ENCODE measurements at regions not wholly inside any gene's neighbourhood (a gene's known extent, or its start where the extent isn't known, plus 50 kb on each side); places are given as distances from the start of the nearest gene placed in this dataset.

DNA sequence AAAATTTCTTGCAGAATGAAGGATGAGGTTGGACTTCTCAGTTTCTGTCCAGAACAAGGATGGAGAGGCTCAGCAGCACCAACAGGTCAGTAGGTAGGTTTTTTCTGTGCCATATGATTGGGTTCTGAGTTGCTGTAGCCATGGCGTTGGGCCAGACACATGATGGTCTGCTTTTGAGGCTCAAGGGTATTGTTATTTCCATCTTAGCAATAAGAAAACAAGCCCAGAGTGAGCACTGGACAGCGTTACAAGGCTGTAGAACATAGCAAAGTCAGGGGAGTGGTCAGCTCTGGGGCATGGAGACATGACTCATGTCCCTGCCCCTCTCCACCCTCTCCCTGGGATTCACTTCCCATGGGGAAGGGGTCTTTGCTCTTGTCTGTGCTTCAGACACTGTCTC lies 137.6 kb upstream of the TOPAZ1 start:
- intact Hi-C loops (cut with micrococcal nuclease): no loop called here
- no peaks in the 10 kb centered on the region for H4K20me1 ChIP-seq (ENCODE audit: control insufficient read depth, insufficient read depth, low read length, poor library complexity, severe bottlenecking)
- no peak overlapping the region for H3K27ac Mint-ChIP-seq

DNA sequence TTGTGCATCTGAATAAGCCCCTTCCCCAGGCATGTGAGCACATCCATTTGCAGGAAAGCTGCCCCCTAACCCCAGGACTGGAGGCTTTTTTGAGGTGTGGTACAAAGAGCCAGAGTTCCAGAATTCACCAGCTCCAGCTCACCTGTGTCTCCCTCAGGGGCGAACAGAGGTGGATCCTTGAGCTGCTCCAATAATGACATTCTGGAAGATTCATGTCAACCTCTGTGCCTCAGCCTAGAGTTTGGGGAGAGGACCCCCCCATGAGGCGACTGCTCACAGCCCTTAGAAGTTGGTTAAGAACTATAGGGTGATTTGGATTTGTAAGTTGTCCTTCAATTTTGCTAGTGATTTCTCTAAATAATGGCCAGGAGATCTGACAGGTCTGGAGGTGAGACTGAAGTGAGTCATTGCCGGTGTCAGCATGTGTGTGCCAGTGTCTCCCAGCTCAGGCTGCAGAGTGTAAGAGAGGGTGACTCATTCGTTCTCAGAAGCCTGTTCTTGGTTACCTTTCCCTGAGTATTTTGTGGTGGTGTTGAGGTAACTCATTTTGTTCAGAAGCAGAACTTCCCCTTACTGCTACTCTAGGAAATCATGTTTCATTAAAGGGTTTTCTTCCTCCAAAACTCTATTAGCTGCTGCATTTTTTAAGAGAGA lies 136.9 kb upstream of the TOPAZ1 start:
- Histone ChIP-seq H3K27ac (ENCODE audit: low read length in 2 of 2) (no peak overlapping the region), H3K79me2 (ENCODE audit: control insufficient read depth, insufficient read depth, low read length) (no peaks in the 10 kb centered on the region), H3K9me3 (ENCODE audit: control extremely low read depth in 1 of 3, control insufficient read depth in 2 of 3, insufficient read depth in 1 of 3, low read length in 2 of 3) (no peaks in the 10 kb centered on the region), H2AFZ (ENCODE audit: insufficient read depth, low read depth, low read length, poor library complexity, severe bottlenecking) (no peak overlapping the region), H3K4me1 (ENCODE audit: control insufficient read depth in 2 of 2, insufficient read depth in 2 of 2, low read length in 2 of 2) (peaks cover 0 to 8% of the 10 kb centered on the region in 2 donors), H3K27me3 (replicated peaks in 1 of 4; ENCODE audit: control extremely low read depth in 1 of 4, control insufficient read depth in 3 of 4, insufficient read depth in 4 of 4, low read length in 3 of 4) (peaks cover 0 to 8% (median 0%) of the 10 kb centered on the region in 4 experiments), H4K20me1 (ENCODE audit: control insufficient read depth, insufficient read depth, low read length, poor library complexity, severe bottlenecking) (no peaks in the 10 kb centered on the region), H3K4me2 (replicated peaks; ENCODE audit: low read depth, low read length, poor library complexity, severe bottlenecking) (no peak overlapping the region), H3K36me3 (replicated peaks in 1 of 2; ENCODE audit: control extremely low read depth in 1 of 2, control insufficient read depth in 1 of 2, extremely low read depth in 1 of 2, insufficient read depth in 2 of 2, low read length in 1 of 2) (no peaks in the 10 kb centered on the region), H3K4me3 (ENCODE audit: control extremely low read depth in 1 of 5, extremely low read depth in 1 of 5, insufficient read depth in 1 of 5, low read depth in 2 of 5, low read length in 4 of 5) (no peak overlapping the region), H3K9ac (ENCODE audit: low read length) (no peak overlapping the region)
- H3K27me3 Mint-ChIP-seq: peaks cover 5% of the 10 kb centered on the region
- H3K4me3 Mint-ChIP-seq: no peak overlapping the region
- CTCF ChIA-PET: interaction anchor here (1.1 to 1.3 kb wide), 2 partner anchors 8 to 249 kb away, joined by 4 read pairs; no protein-coding TSS in a partner anchor
- H3K27ac Mint-ChIP-seq: no peak overlapping the region
- H3K4me1 Mint-ChIP-seq: peaks cover 11% of the 10 kb centered on the region
- H3K9me3 Mint-ChIP-seq (ENCODE audit: insufficient read depth): no peaks in the 10 kb centered on the region
- ATAC-seq (ENCODE audit: low read depth): peak; percentile 71
- 80% methylated on average over 3 of the region's 4 CpGs for WGBS (ENCODE audit: insufficient coverage)
- POLR2A ChIA-PET: no interaction called here
- no peak for DNase-seq
- intact Hi-C loops (cut with micrococcal nuclease): no loop called here
- no peak for TF ChIP-seq EZH2 (IDR thresholded peaks at IDR 0.05; ENCODE audit: borderline replicate concordance, insufficient read depth, low read depth, low read length, poor library complexity, severe bottlenecking)
- TF ChIP-seq, protein P1, sequence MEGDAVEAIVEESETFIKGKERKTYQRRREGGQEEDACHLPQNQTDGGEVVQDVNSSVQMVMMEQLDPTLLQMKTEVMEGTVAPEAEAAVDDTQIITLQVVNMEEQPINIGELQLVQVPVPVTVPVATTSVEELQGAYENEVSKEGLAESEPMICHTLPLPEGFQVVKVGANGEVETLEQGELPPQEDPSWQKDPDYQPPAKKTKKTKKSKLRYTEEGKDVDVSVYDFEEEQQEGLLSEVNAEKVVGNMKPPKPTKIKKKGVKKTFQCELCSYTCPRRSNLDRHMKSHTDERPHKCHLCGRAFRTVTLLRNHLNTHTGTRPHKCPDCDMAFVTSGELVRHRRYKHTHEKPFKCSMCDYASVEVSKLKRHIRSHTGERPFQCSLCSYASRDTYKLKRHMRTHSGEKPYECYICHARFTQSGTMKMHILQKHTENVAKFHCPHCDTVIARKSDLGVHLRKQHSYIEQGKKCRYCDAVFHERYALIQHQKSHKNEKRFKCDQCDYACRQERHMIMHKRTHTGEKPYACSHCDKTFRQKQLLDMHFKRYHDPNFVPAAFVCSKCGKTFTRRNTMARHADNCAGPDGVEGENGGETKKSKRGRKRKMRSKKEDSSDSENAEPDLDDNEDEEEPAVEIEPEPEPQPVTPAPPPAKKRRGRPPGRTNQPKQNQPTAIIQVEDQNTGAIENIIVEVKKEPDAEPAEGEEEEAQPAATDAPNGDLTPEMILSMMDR (IDR thresholded peaks at IDR 0.05): no peak

More for the DNA sequence above, 137.6 kb upstream of the TOPAZ1 start:
- Histone ChIP-seq H3K4me1 (ENCODE audit: control insufficient read depth in 2 of 2, insufficient read depth in 2 of 2, low read length in 2 of 2) (peaks cover 0 to 8% of the 10 kb centered on the region in 2 donors), H3K4me3 (ENCODE audit: control extremely low read depth in 1 of 5, extremely low read depth in 1 of 5, insufficient read depth in 1 of 5, low read depth in 2 of 5, low read length in 4 of 5) (no peak overlapping the region), H3K36me3 (replicated peaks in 1 of 2; ENCODE audit: control extremely low read depth in 1 of 2, control insufficient read depth in 1 of 2, extremely low read depth in 1 of 2, insufficient read depth in 2 of 2, low read length in 1 of 2) (no peaks in the 10 kb centered on the region), H3K27me3 (replicated peaks in 1 of 4; ENCODE audit: control extremely low read depth in 1 of 4, control insufficient read depth in 3 of 4, insufficient read depth in 4 of 4, low read length in 3 of 4) (peaks cover 0 to 8% (median 0%) of the 10 kb centered on the region in 4 experiments), H3K79me2 (ENCODE audit: control insufficient read depth, insufficient read depth, low read length) (no peaks in the 10 kb centered on the region), H2AFZ (ENCODE audit: insufficient read depth, low read depth, low read length, poor library complexity, severe bottlenecking) (no peak overlapping the region), H3K9ac (ENCODE audit: low read length) (no peak overlapping the region), H3K9me3 (ENCODE audit: control extremely low read depth in 1 of 3, control insufficient read depth in 2 of 3, insufficient read depth in 1 of 3, low read length in 2 of 3) (no peaks in the 10 kb centered on the region), H3K27ac (ENCODE audit: low read length in 2 of 2) (no peak overlapping the region), H3K4me2 (replicated peaks; ENCODE audit: low read depth, low read length, poor library complexity, severe bottlenecking) (no peak overlapping the region)
- Mint-ChIP-seq H3K9me3 (ENCODE audit: insufficient read depth) (no peaks in the 10 kb centered on the region), H3K4me3 (no peak overlapping the region), H3K27me3 (peaks cover 8% of the 10 kb centered on the region), H3K4me1 (peaks cover 11% of the 10 kb centered on the region)
- no peak for ATAC-seq (ENCODE audit: low read depth)
- 80% methylated on average over 2 of the region's 2 CpGs for WGBS (ENCODE audit: insufficient coverage)
- ChIA-PET CTCF (interaction anchor here (1.3 kb wide), 1 partner anchor 248 kb away, joined by 4 read pairs; no protein-coding TSS in a partner anchor), POLR2A (no interaction called here)
- no peak for TF ChIP-seq EZH2 (IDR thresholded peaks at IDR 0.05; ENCODE audit: borderline replicate concordance, insufficient read depth, low read depth, low read length, poor library complexity, severe bottlenecking)
- TF ChIP-seq, protein P1 (IDR thresholded peaks at IDR 0.05): no peak
- DNase-seq: no peak
